GM21619 (cell line): ENCODE measurements at regions not wholly inside any gene's neighbourhood (a gene's known extent, or its start where the extent isn't known, plus 50 kb on each side); places are given as distances from the start of the nearest gene placed in this dataset.

ENCODE experiments used
- ATAC-seq: cut with Tn5 transposase; IDR thresholded peaks from one replicate; pipeline ENCODE4 v1.9.1; 2021; ENCODE audit not compliant: unreplicated experiment

GRCh38 chr2:173855661-173856060 lies 109.5 kb downstream of the SP3 start:
- ATAC-seq, result no peak
